ENCODE measurements at regions not wholly inside any gene's neighbourhood (a gene's known extent, or its start where the extent isn't known, plus 50 kb on each side); places are given as distances from the start of the nearest gene placed in this dataset.

DNA sequence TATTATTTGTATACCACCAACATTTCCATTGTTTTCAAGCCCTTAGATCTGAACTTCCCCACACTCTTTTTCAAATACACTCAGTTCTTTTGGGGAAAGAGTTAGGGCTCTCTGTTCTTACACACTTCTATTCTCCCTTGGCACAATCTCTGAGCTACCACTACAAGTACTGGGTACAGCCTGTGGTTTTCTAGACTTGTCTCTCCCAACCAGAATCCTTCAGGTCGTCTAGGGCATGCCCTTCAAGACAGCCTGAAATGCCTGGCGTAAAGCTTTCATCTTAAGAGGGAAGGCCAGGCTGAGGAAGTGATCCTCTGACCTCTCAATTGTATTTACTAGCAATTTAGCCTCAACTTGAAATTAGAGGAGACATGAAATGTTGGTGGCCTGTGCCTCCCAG, 1442.0 kb downstream of the AACS start:
- H2AFZ ChIP-seq (ENCODE audit: control insufficient read depth, low read depth, low read length) = no peak overlapping the region
- 0% methylated on average over 2 of the region's 2 CpGs for WGBS (ENCODE audit: insufficient coverage, insufficient replicate concordance, low lambda C conversion rate, missing lambda C conversion rate)
- no TSS peak for BruUV-seq (replicated peaks)
- H3K4me2 ChIP-seq (ENCODE audit: control insufficient read depth, insufficient read depth) = no peak overlapping the region
- ChIA-PET RAD21 (ENCODE audit: unreplicated experiment) (no interaction called here), SMC1A (ENCODE audit: uncharacterized antibody, unreplicated experiment) (no interaction called here), POLR2A (no interaction called here), CTCF (no interaction called here)
- intact Hi-C loops (cut with micrococcal nuclease; ENCODE audit: unreplicated experiment) (no loop called here), in situ Hi-C loops (cut with MboI) (no loop called here)
- no peaks in the 10 kb centered on the region for H3K36me3 ChIP-seq (ENCODE audit: control insufficient read depth in 2 of 2, insufficient read depth in 2 of 2, low read length in 1 of 2)
- no peaks in the 10 kb centered on the region for H3K9me3 ChIP-seq (replicated peaks; ENCODE audit: control insufficient read depth, insufficient read depth, low read length)
- no peaks in the 10 kb centered on the region for H3K27me3 ChIP-seq (replicated peaks in 1 of 2; ENCODE audit: control insufficient read depth in 2 of 2, insufficient read depth in 2 of 2, low read length in 1 of 2)
- no peaks in the 10 kb centered on the region for H4K20me1 ChIP-seq (ENCODE audit: control insufficient read depth, insufficient read depth)
- no peak overlapping the region for H3K4me3 ChIP-seq
- no peak for TF ChIP-seq JUNB (IDR thresholded peaks at IDR 0.05)
- TF ChIP-seq, protein P1, sequence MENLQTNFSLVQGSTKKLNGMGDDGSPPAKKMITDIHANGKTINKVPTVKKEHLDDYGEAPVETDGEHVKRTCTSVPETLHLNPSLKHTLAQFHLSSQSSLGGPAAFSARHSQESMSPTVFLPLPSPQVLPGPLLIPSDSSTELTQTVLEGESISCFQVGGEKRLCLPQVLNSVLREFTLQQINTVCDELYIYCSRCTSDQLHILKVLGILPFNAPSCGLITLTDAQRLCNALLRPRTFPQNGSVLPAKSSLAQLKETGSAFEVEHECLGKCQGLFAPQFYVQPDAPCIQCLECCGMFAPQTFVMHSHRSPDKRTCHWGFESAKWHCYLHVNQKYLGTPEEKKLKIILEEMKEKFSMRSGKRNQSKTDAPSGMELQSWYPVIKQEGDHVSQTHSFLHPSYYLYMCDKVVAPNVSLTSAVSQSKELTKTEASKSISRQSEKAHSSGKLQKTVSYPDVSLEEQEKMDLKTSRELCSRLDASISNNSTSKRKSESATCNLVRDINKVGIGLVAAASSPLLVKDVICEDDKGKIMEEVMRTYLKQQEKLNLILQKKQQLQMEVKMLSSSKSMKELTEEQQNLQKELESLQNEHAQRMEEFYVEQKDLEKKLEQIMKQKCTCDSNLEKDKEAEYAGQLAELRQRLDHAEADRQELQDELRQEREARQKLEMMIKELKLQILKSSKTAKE (IDR thresholded peaks at IDR 0.05; ENCODE audit: low read depth, poor library complexity, severe bottlenecking) = no peak
- TF ChIP-seq ZZZ3 (IDR thresholded peaks at IDR 0.05; ENCODE audit: control insufficient read depth, insufficient read length, low read depth) = no peak
- TF ChIP-seq, protein P2, sequence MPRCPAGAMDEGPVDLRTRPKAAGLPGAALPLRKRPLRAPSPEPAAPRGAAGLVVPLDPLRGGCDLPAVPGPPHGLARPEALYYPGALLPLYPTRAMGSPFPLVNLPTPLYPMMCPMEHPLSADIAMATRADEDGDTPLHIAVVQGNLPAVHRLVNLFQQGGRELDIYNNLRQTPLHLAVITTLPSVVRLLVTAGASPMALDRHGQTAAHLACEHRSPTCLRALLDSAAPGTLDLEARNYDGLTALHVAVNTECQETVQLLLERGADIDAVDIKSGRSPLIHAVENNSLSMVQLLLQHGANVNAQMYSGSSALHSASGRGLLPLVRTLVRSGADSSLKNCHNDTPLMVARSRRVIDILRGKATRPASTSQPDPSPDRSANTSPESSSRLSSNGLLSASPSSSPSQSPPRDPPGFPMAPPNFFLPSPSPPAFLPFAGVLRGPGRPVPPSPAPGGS (IDR thresholded peaks at IDR 0.05; ENCODE audit: borderline replicate concordance, insufficient read depth, low read depth, low read length, poor library complexity, severe bottlenecking) = no peak
- TF ChIP-seq ESRRA (IDR thresholded peaks at IDR 0.05; ENCODE audit: low read length) = no peak
- no peak for TF ChIP-seq NFXL1 (IDR thresholded peaks at IDR 0.05; ENCODE audit: borderline replicate concordance)
- TF ChIP-seq, protein P3, sequence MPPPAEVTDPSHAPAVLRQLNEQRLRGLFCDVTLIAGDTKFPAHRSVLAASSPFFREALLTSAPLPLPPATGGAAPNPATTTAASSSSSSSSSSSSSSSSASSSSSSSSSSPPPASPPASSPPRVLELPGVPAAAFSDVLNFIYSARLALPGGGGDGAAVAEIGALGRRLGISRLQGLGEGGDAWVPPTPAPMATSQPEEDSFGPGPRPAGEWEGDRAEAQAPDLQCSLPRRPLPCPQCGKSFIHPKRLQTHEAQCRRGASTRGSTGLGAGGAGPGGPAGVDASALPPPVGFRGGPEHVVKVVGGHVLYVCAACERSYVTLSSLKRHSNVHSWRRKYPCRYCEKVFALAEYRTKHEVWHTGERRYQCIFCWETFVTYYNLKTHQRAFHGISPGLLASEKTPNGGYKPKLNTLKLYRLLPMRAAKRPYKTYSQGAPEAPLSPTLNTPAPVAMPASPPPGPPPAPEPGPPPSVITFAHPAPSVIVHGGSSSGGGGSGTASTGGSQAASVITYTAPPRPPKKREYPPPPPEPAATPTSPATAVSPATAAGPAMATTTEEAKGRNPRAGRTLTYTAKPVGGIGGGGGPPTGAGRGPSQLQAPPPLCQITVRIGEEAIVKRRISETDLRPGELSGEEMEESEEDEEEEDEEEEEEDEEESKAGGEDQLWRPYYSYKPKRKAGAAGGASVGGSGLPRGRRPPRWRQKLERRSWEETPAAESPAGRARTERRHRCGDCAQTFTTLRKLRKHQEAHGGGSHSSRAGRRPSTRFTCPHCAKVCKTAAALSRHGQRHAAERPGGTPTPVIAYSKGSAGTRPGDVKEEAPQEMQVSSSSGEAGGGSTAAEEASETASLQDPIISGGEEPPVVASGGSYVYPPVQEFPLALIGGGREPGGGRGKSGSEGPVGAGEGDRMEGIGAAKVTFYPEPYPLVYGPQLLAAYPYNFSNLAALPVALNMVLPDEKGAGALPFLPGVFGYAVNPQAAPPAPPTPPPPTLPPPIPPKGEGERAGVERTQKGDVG (CRISPR knock-in tag; IDR thresholded peaks at IDR 0.05) = no peak
- no peak for TF ChIP-seq TCF7 (IDR thresholded peaks at IDR 0.05; ENCODE audit: borderline replicate concordance)
- no peak for TF ChIP-seq CEBPB (IDR thresholded peaks at IDR 0.05; ENCODE audit: borderline replicate concordance in 1 of 2, low read depth in 2 of 2, low read length in 2 of 2)
- no peak for TF ChIP-seq MEF2A (IDR thresholded peaks at IDR 0.05; ENCODE audit: insufficient read depth, low read depth, low read length)
- no peak for TF ChIP-seq CBFB (IDR thresholded peaks at IDR 0.05; ENCODE audit: low read depth)
- no peak for TF ChIP-seq ZNF622 (IDR thresholded peaks at IDR 0.05)
- TF ChIP-seq, protein P4, sequence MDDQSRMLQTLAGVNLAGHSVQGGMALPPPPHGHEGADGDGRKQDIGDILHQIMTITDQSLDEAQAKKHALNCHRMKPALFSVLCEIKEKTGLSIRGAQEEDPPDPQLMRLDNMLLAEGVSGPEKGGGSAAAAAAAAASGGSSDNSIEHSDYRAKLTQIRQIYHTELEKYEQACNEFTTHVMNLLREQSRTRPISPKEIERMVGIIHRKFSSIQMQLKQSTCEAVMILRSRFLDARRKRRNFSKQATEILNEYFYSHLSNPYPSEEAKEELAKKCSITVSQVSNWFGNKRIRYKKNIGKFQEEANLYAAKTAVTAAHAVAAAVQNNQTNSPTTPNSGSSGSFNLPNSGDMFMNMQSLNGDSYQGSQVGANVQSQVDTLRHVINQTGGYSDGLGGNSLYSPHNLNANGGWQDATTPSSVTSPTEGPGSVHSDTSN (IDR thresholded peaks at IDR 0.05; ENCODE audit: insufficient replicate concordance, low read depth, low read length) = no peak
- H3K9ac ChIP-seq (ENCODE audit: control insufficient read depth, insufficient read depth, low read length) = no peak overlapping the region
- no peak for ATAC-seq
- no peaks in the 10 kb centered on the region for H3K79me2 ChIP-seq (ENCODE audit: control insufficient read depth, insufficient read depth, low read length)
- H3K4me1 ChIP-seq (ENCODE audit: control insufficient read depth, insufficient read depth, low read length) = no peaks in the 10 kb centered on the region
- FAIRE-seq = no peak
- H3K27ac ChIP-seq (ENCODE audit: control insufficient read depth, insufficient read depth) = no peak overlapping the region
- DNase-seq (ENCODE audit: low read depth, low spot score) = no peak
